ENCODE measurements at regions not wholly inside any gene's neighbourhood (a gene's known extent, or its start where the extent isn't known, plus 50 kb on each side); places are given as distances from the start of the nearest gene placed in this dataset.
"Not testable (repeated sequence)": the region's sequence is repeated elsewhere in the genome, so short reads cannot be mapped to it uniquely, and the experiment has no call there.

- Mint-ChIP-seq H3K36me3 (ENCODE audit: insufficient read depth) (no peaks in the 10 kb centered on the region), H3K4me3 (no peak overlapping the region), H3K4me1 (ENCODE audit: low read depth in 2 of 2) (no peaks in the 10 kb centered on the region), H3K9me3 (peaks cover 10 to 18% of the 10 kb centered on the region in 2 donors), H3K27me3 (no peaks in the 10 kb centered on the region), H3K27ac (no peak overlapping the region)
- no peak for ATAC-seq (replicated peaks)
- no peak for DNase-seq
Observed at GRCh38 chr6:9233686-9234085, 798.3 kb upstream of the SLC35B3 start.

GRCh38 chr6:9233226-9233625 lies 797.9 kb upstream of the SLC35B3 start:
- no peak for DNase-seq
- H3K27ac Mint-ChIP-seq, result no peak overlapping the region
- no peaks in the 10 kb centered on the region for H3K4me1 Mint-ChIP-seq (ENCODE audit: low read depth in 2 of 2)
- H3K36me3 Mint-ChIP-seq (ENCODE audit: insufficient read depth), result no peaks in the 10 kb centered on the region
- ATAC-seq (replicated peaks), result no peak
- peaks cover 10 to 18% of the 10 kb centered on the region in 2 donors for H3K9me3 Mint-ChIP-seq
- no peaks in the 10 kb centered on the region for H3K27me3 Mint-ChIP-seq
- H3K4me3 Mint-ChIP-seq, result no peak overlapping the region

- DNase-seq (no peak), ATAC-seq (replicated peaks) (no peak)
- Mint-ChIP-seq H3K9me3 (peaks cover 0 to 20% of the 10 kb centered on the region in 2 donors), H3K4me3 (no peak overlapping the region), H3K4me1 (ENCODE audit: low read depth in 2 of 2) (no peaks in the 10 kb centered on the region), H3K27ac (no peak overlapping the region), H3K36me3 (ENCODE audit: insufficient read depth) (no peaks in the 10 kb centered on the region), H3K27me3 (no peaks in the 10 kb centered on the region)
Observed at GRCh38 chr6:9225441-9225871, 790.1 kb upstream of the SLC35B3 start.

- Mint-ChIP-seq H3K27me3 (no peaks in the 10 kb centered on the region), H3K36me3 (ENCODE audit: insufficient read depth) (no peaks in the 10 kb centered on the region), H3K9me3 (peaks cover 0 to 20% of the 10 kb centered on the region in 2 donors), H3K4me3 (no peak overlapping the region), H3K4me1 (ENCODE audit: low read depth in 2 of 2) (no peaks in the 10 kb centered on the region), H3K27ac (no peak overlapping the region)
- DNase-seq (no peak), ATAC-seq (replicated peaks) (no peak)
Observed at GRCh38 chr6:9224539-9224938, 789.2 kb upstream of the SLC35B3 start.

GRCh38 chr6:9213717-9214116 lies 778.4 kb upstream of the SLC35B3 start:
- ATAC-seq (replicated peaks); H3K36me3 Mint-ChIP-seq (ENCODE audit: insufficient read depth); H3K27me3 Mint-ChIP-seq; H3K27ac Mint-ChIP-seq; H3K4me1 Mint-ChIP-seq (ENCODE audit: low read depth in 2 of 2); DNase-seq; H3K4me3 Mint-ChIP-seq: not testable (repeated sequence)
- H3K9me3 Mint-ChIP-seq, result peaks cover 12 to 17% of the 10 kb centered on the region in 2 donors

DNA sequence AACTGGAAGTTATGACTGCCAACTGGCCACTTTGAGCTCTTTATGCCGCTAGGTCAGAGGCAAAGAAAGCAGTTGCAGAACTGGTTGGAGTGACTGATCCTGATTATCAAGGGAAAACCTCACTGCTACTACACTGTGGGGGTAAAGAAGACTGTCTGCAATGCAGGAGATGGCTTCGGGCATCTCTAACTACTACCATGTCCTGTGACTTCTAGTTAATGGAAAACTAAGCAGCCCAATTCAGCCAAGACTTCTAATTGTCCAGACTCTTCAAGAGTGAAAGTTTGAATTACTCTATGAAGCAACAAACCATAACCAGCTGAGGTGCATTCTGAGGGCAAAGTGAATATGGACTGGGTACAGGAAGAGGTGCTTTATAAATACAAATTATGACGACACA lies 773.6 kb upstream of the SLC35B3 start:
- ATAC-seq (replicated peaks) (no peak), DNase-seq (no peak)
- no peaks in the 10 kb centered on the region for H3K36me3 Mint-ChIP-seq (ENCODE audit: insufficient read depth)
- H3K9me3 Mint-ChIP-seq, result peaks cover 4 to 14% of the 10 kb centered on the region in 2 donors
- no peaks in the 10 kb centered on the region for H3K27me3 Mint-ChIP-seq
- H3K4me1 Mint-ChIP-seq (ENCODE audit: low read depth in 2 of 2), result no peaks in the 10 kb centered on the region
- no peak overlapping the region for H3K4me3 Mint-ChIP-seq
- no peak overlapping the region for H3K27ac Mint-ChIP-seq

DNA sequence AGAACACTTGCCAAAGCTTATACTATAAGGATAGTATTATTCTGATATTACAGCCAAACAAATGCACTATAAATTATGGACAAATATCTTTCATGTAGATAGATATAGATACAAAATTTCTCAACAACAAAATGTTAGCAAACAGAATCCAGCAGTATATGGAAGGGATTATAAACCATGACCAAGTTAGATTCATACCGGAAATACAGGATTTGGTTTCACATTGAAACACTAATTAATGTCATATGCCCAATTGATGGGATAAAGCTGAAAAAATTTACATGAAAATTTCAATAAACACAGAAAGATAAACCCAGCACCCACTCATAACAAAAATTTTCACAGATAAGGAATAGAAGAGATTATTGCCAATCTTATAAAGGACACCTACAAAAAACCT lies 770.3 kb upstream of the SLC35B3 start:
- Mint-ChIP-seq H3K4me3 (no peak overlapping the region), H3K4me1 (ENCODE audit: low read depth in 2 of 2) (no peaks in the 10 kb centered on the region), H3K9me3 (peaks cover 7 to 13% of the 10 kb centered on the region in 2 donors), H3K27me3 (no peaks in the 10 kb centered on the region), H3K27ac (no peak overlapping the region), H3K36me3 (ENCODE audit: insufficient read depth) (peaks cover 3% of the 10 kb centered on the region)
- ATAC-seq (replicated peaks) (no peak), DNase-seq (no peak)

GRCh38 chr6:9204171-9204570 lies 768.8 kb upstream of the SLC35B3 start:
- peaks cover 3% of the 10 kb centered on the region for H3K36me3 Mint-ChIP-seq (ENCODE audit: insufficient read depth)
- H3K4me1 Mint-ChIP-seq (ENCODE audit: low read depth in 2 of 2), result no peaks in the 10 kb centered on the region
- DNase-seq, result no peak
- H3K27ac Mint-ChIP-seq, result no peak overlapping the region
- no peak for ATAC-seq (replicated peaks)
- peaks cover 5 to 8% of the 10 kb centered on the region in 2 donors for H3K9me3 Mint-ChIP-seq
- H3K27me3 Mint-ChIP-seq, result no peaks in the 10 kb centered on the region
- H3K4me3 Mint-ChIP-seq, result no peak overlapping the region

DNA sequence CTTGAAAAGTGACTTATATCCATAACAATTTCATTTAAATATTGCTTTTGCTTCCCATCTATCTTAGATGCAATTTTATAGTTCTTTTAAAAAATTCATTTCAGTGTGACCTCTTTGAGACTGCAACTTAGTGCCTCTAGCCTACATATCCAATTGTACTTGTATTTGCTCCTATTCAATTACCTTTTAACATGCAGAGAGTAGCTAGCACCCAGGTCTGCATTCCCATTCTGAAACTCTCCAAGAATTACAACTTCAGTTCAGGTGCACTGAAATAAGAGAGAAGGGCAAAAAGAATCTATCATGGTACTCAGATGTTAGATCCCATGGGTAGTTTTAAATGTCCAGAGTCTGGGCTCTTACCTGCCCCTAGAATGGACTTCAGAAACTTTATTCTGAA lies 765.4 kb upstream of the SLC35B3 start:
- peaks cover 5 to 7% of the 10 kb centered on the region in 2 donors for H3K9me3 Mint-ChIP-seq
- H3K27me3 Mint-ChIP-seq, result no peaks in the 10 kb centered on the region
- H3K4me1 Mint-ChIP-seq (ENCODE audit: low read depth in 2 of 2), result no peaks in the 10 kb centered on the region
- DNase-seq, result no peak
- no peak overlapping the region for H3K4me3 Mint-ChIP-seq
- ATAC-seq (replicated peaks), result no peak
- no peak overlapping the region for H3K27ac Mint-ChIP-seq
- peaks cover 3% of the 10 kb centered on the region for H3K36me3 Mint-ChIP-seq (ENCODE audit: insufficient read depth)

GRCh38 chr6:9197726-9198125 lies 762.4 kb upstream of the SLC35B3 start:
- H3K4me3 Mint-ChIP-seq, result no peak overlapping the region
- H3K9me3 Mint-ChIP-seq, result no peaks in the 10 kb centered on the region
- H3K27me3 Mint-ChIP-seq, result no peaks in the 10 kb centered on the region
- H3K27ac Mint-ChIP-seq, result no peak overlapping the region
- no peaks in the 10 kb centered on the region for H3K4me1 Mint-ChIP-seq (ENCODE audit: low read depth in 2 of 2)
- ATAC-seq (replicated peaks) (no peak), DNase-seq (no peak)
- no peaks in the 10 kb centered on the region for H3K36me3 Mint-ChIP-seq (ENCODE audit: insufficient read depth)

DNA sequence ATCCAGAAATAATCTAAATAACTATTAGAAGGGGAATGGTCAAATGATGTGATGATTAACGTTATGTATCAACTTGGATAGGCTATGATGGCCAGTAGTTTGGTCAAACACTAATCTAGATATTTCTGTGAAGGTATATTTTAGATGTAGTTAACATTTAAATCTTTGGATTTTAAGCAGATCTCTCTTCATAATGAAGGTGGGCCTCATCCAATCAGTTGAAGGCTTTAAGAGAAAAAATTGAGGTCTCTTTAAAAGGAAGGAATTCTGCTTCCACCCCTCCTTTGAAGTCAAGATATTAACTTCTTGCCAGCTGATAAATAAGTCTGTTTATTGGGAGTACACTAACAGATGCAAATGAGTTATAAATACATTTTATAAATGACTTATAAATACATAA lies 760.0 kb upstream of the SLC35B3 start:
- DNase-seq (no peak), ATAC-seq (replicated peaks) (no peak)
- H3K36me3 Mint-ChIP-seq (ENCODE audit: insufficient read depth), result no peaks in the 10 kb centered on the region
- H3K27ac Mint-ChIP-seq, result no peak overlapping the region
- no peaks in the 10 kb centered on the region for H3K27me3 Mint-ChIP-seq
- H3K9me3 Mint-ChIP-seq, result peaks cover 0 to 8% of the 10 kb centered on the region in 2 donors
- no peak overlapping the region for H3K4me3 Mint-ChIP-seq
- H3K4me1 Mint-ChIP-seq (ENCODE audit: low read depth in 2 of 2), result no peaks in the 10 kb centered on the region

- DNase-seq (no peak), ATAC-seq (replicated peaks) (no peak)
- Mint-ChIP-seq H3K27me3 (no peaks in the 10 kb centered on the region), H3K27ac (no peak overlapping the region), H3K4me1 (ENCODE audit: low read depth in 2 of 2) (no peaks in the 10 kb centered on the region), H3K9me3 (peaks cover 0 to 8% of the 10 kb centered on the region in 2 donors), H3K36me3 (ENCODE audit: insufficient read depth) (no peaks in the 10 kb centered on the region), H3K4me3 (no peak overlapping the region)
Observed at GRCh38 chr6:9192405-9192909, 757.1 kb upstream of the SLC35B3 start.

- no peaks in the 10 kb centered on the region for H3K4me1 Mint-ChIP-seq (ENCODE audit: low read depth in 2 of 2)
- no peak for DNase-seq
Observed at GRCh38 chr6:9186148-9186547, 750.8 kb upstream of the SLC35B3 start.

DNA sequence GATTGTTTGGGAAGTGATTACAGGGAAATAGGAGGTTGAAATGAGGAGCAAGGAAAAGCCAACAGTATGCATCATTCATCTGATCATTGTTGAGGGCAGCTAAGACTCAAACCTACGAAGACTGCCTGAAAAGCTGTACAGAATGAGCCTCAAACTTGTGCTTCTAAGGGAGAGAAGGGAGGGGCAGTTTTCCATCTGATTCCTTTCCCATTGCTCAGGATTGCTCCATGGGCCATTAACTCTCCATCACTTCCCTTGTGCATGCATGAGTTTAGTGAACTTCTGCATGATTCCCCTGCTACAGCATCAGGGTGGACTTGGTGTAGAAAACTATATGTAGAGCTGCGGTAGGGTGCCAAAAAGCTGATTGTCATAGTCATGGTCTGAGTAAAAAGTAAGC lies 742.7 kb upstream of the SLC35B3 start:
- no peak overlapping the region for H3K27ac Mint-ChIP-seq
- DNase-seq (no peak), ATAC-seq (replicated peaks) (no peak)
- no peaks in the 10 kb centered on the region for H3K4me1 Mint-ChIP-seq (ENCODE audit: low read depth in 2 of 2)
- H3K9me3 Mint-ChIP-seq, result peaks cover 15 to 21% of the 10 kb centered on the region in 2 donors
- H3K27me3 Mint-ChIP-seq, result no peaks in the 10 kb centered on the region
- H3K36me3 Mint-ChIP-seq (ENCODE audit: insufficient read depth), result no peaks in the 10 kb centered on the region
- H3K4me3 Mint-ChIP-seq, result no peak overlapping the region

More at GRCh38 chr6:9186148-9186547, 750.8 kb upstream of the SLC35B3 start:
- Mint-ChIP-seq H3K9me3 (peaks cover 5 to 14% of the 10 kb centered on the region in 2 donors), H3K4me3 (no peak overlapping the region), H3K27me3 (no peaks in the 10 kb centered on the region), H3K36me3 (ENCODE audit: insufficient read depth) (no peaks in the 10 kb centered on the region), H3K27ac (no peak overlapping the region)
- ATAC-seq (replicated peaks), result no peak

DNA sequence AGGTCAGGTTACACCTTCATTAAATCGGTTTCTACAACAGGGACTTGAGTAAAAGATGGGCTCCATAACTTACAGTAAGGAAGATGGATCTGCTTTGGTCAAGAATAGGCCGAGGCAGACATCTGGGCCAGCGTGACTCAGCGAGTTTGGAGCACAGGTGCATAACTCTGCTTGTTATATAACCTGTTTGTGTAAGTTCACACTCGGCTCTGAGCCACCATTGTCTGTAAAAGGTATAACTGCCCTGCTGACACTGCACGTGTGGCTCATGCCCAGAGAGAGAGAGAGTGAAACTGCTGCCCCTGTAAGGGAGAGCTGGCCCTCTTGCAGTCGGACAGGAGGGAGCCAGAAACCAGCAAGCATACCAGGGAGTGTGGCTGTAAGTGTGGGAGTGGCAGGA lies 737.9 kb upstream of the SLC35B3 start:
- ATAC-seq (replicated peaks) (no peak), DNase-seq (no peak)
- no peaks in the 10 kb centered on the region for H3K4me1 Mint-ChIP-seq (ENCODE audit: low read depth in 2 of 2)
- H3K27ac Mint-ChIP-seq, result no peak overlapping the region
- no peak overlapping the region for H3K4me3 Mint-ChIP-seq
- peaks cover 15 to 24% of the 10 kb centered on the region in 2 donors for H3K9me3 Mint-ChIP-seq
- no peaks in the 10 kb centered on the region for H3K36me3 Mint-ChIP-seq (ENCODE audit: insufficient read depth)
- H3K27me3 Mint-ChIP-seq, result no peaks in the 10 kb centered on the region

Measured in effector memory CD8-positive, alpha-beta T cell (primary cell).